ENCODE measurements at regions not wholly inside any gene's neighbourhood (a gene's known extent, or its start where the extent isn't known, plus 50 kb on each side); places are given as distances from the start of the nearest gene placed in this dataset.

GRCh38 chr1:244349581-244350001, 102.1 kb downstream of the ADSS2 start:
- H3K4me3 ChIP-seq, result no peak overlapping the region
- no peak for DNase-seq (ENCODE audit: low read depth, low spot score)
- H3K9ac ChIP-seq (ENCODE audit: insufficient read length), result no peak overlapping the region
- H3K27ac ChIP-seq, result no peak overlapping the region
- no peaks in the 10 kb centered on the region for H3K9me3 ChIP-seq (ENCODE audit: low read depth, low read length)
- no peaks in the 10 kb centered on the region for H3K36me3 ChIP-seq (ENCODE audit: insufficient read depth, low read length)
- TF ChIP-seq FOXP2 (optimal IDR thresholded peaks at IDR 0.05; ENCODE audit: control extremely low read depth, extremely low read length, insufficient read depth), result no peak

GRCh38 chr1:244350027-244350426, 101.7 kb downstream of the ADSS2 start:
- no peak overlapping the region for H3K27ac ChIP-seq
- no peak for TF ChIP-seq POLR2AphosphoS5 (IDR thresholded peaks at IDR 0.05; ENCODE audit: borderline replicate concordance, low read depth, low read length)
- no peak for TF ChIP-seq EZH2 (IDR thresholded peaks at IDR 0.05)
- no peak for TF ChIP-seq FOXP2 (optimal IDR thresholded peaks at IDR 0.05; ENCODE audit: control extremely low read depth, extremely low read length, insufficient read depth)
- DNase-seq (ENCODE audit: low read depth, low spot score), result no peak
- H3K36me3 ChIP-seq (ENCODE audit: insufficient read depth, low read length), result no peaks in the 10 kb centered on the region
- H3K9ac ChIP-seq (ENCODE audit: insufficient read length), result no peak overlapping the region
- no peak overlapping the region for H3K4me3 ChIP-seq
- no peaks in the 10 kb centered on the region for H3K9me3 ChIP-seq (ENCODE audit: low read depth, low read length)

GRCh38 chr1:244352156-244352830, 99.4 kb downstream of the ADSS2 start:
- no peak overlapping the region for H3K4me3 ChIP-seq

GRCh38 chr1:244353551-244354091, 98.1 kb downstream of the ADSS2 start:
- no peaks in the 10 kb centered on the region for H3K36me3 ChIP-seq (ENCODE audit: insufficient read depth, low read length)
- TF ChIP-seq FOXP2 (optimal IDR thresholded peaks at IDR 0.05; ENCODE audit: control extremely low read depth, extremely low read length, insufficient read depth), result no peak
- no peak for TF ChIP-seq POLR2AphosphoS5 (IDR thresholded peaks at IDR 0.05; ENCODE audit: borderline replicate concordance, low read depth, low read length)
- TF ChIP-seq EZH2 (IDR thresholded peaks at IDR 0.05), result no peak
- H3K27ac ChIP-seq, result no peak overlapping the region
- no peak for DNase-seq (ENCODE audit: low read depth, low spot score)
- H3K4me3 ChIP-seq, result no peak overlapping the region
- H3K9me3 ChIP-seq (ENCODE audit: low read depth, low read length), result no peaks in the 10 kb centered on the region
- no peak overlapping the region for H3K9ac ChIP-seq (ENCODE audit: insufficient read length)

More at GRCh38 chr1:244352156-244352830, 99.4 kb downstream of the ADSS2 start:
- Histone ChIP-seq H3K27ac (no peak overlapping the region), H3K9ac (ENCODE audit: insufficient read length) (no peak overlapping the region), H3K36me3 (ENCODE audit: insufficient read depth, low read length) (no peaks in the 10 kb centered on the region), H3K9me3 (ENCODE audit: low read depth, low read length) (no peaks in the 10 kb centered on the region)
- no peak for TF ChIP-seq FOXP2 (optimal IDR thresholded peaks at IDR 0.05; ENCODE audit: control extremely low read depth, extremely low read length, insufficient read depth)
- no peak for TF ChIP-seq EZH2 (IDR thresholded peaks at IDR 0.05)
- no peak for TF ChIP-seq POLR2AphosphoS5 (IDR thresholded peaks at IDR 0.05; ENCODE audit: borderline replicate concordance, low read depth, low read length)
- no peak for DNase-seq (ENCODE audit: low read depth, low spot score)

GRCh38 chr1:244354810-244355278, 96.9 kb downstream of the ADSS2 start:
- H3K4me3 ChIP-seq, result no peak overlapping the region
- H3K36me3 ChIP-seq (ENCODE audit: insufficient read depth, low read length), result no peaks in the 10 kb centered on the region
- no peak overlapping the region for H3K27ac ChIP-seq
- DNase-seq (ENCODE audit: low read depth, low spot score), result no peak
- no peaks in the 10 kb centered on the region for H3K9me3 ChIP-seq (ENCODE audit: low read depth, low read length)
- H3K9ac ChIP-seq (ENCODE audit: insufficient read length), result no peak overlapping the region
- TF ChIP-seq EZH2 (IDR thresholded peaks at IDR 0.05) (no peak), POLR2AphosphoS5 (IDR thresholded peaks at IDR 0.05; ENCODE audit: borderline replicate concordance, low read depth, low read length) (no peak), FOXP2 (optimal IDR thresholded peaks at IDR 0.05; ENCODE audit: control extremely low read depth, extremely low read length, insufficient read depth) (no peak)

- Histone ChIP-seq H3K9me3 (ENCODE audit: low read depth, low read length) (no peaks in the 10 kb centered on the region), H3K9ac (ENCODE audit: insufficient read length) (no peak overlapping the region), H3K36me3 (ENCODE audit: insufficient read depth, low read length) (no peaks in the 10 kb centered on the region), H3K4me3 (no peak overlapping the region), H3K27ac (no peak overlapping the region)
- no peak for DNase-seq (ENCODE audit: low read depth, low spot score)
- TF ChIP-seq FOXP2 (optimal IDR thresholded peaks at IDR 0.05; ENCODE audit: control extremely low read depth, extremely low read length, insufficient read depth) (no peak), EZH2 (IDR thresholded peaks at IDR 0.05) (no peak), POLR2AphosphoS5 (IDR thresholded peaks at IDR 0.05; ENCODE audit: borderline replicate concordance, low read depth, low read length) (no peak)
Measured at GRCh38 chr1:244356376-244356775, 95.3 kb downstream of the ADSS2 start.

Data from SK-N-MC (cell line).